AG04450 (cell line): ENCODE measurements at regions not wholly inside any gene's neighbourhood (a gene's known extent, or its start where the extent isn't known, plus 50 kb on each side); places are given as distances from the start of the nearest gene placed in this dataset.
"Not testable (repeated sequence)": the region's sequence is repeated elsewhere in the genome, so short reads cannot be mapped to it uniquely, and the experiment has no call there.

ENCODE experiments used
- CTCF ChIA-PET: fragments of 300-600, 350-600 bp; formaldehyde crosslinking; extraction: SDS; loops from one replicate; lab custom pipeline; 2022; ENCODE audit warnings: antibody characterized with exemption, inconsistent platforms; lab: Charles Lee
- POLR2A ChIA-PET: fragments of 350-600 bp; formaldehyde crosslinking; extraction: SDS; loops from one replicate; lab custom pipeline; 2021; ENCODE audit warnings: antibody characterized with exemption, inconsistent platforms; lab: Yijun Ruan, JAX
- DNase-seq: peaks from one replicate; pipeline ENCODE4 v3.0.0-alpha.2; 2011; ENCODE audit warnings: low read depth, low spot score
- H3K27ac ChIP-seq: one replicate; pipeline ENCODE4 v1.5.1; 2012; ENCODE audit warnings: low read depth, low read length, control low read depth
- H3K27me3 ChIP-seq: one replicate; pipeline ENCODE4 v1.6.0; 2012; ENCODE audit warnings: low read length; ENCODE audit not compliant: control insufficient read depth, insufficient read depth
- H3K4me3 ChIP-seq: 2 replicates; pipeline ENCODE4 v1.5.1; 2011; ENCODE audit warnings: mild to moderate bottlenecking, low read depth, low read length, control low read depth
- H3K9me3 ChIP-seq: 2 replicates; pipeline ENCODE4 v1.5.1; 2012; ENCODE audit warnings: low read length; ENCODE audit not compliant: control insufficient read depth, insufficient read depth
- CTCF ChIP-seq: IDR thresholded peaks from 2 replicates; pipeline ENCODE4 v1.5.1; 2011; ENCODE audit warnings: low read depth, low read length, control low read depth, inconsistent platforms

- Histone ChIP-seq H3K27ac (no peak overlapping the region), H3K9me3 (no peaks in the 10 kb centered on the region; the same call in 1 of the 2 replicates), H3K27me3 (peaks cover 13% of the 10 kb centered on the region), H3K4me3 (peak overlapping the region; percentile 61)
- ChIA-PET CTCF (interaction anchor here (0.5 to 4.2 kb wide), 11 partner anchors 18 to 627 kb away, joined by 3 to 38 read pairs (median 6); partner anchors contain the start of gene ZNF184), POLR2A (interaction anchor here (1.0 to 1.3 kb wide), 2 partner anchors 139 to 576 kb away, joined by 3 to 4 read pairs; a partner anchor contains a TSS)
- peak; percentile 61 for DNase-seq
- TF ChIP-seq CTCF: peak; percentile 26; the same call in 1 of the 2 replicates
These were observed 158.4 kb downstream of the OR2B2 start for GRCh38 chr6:27753668-27754407.

GRCh38 chr6:27752038-27752885 is 159.9 kb downstream of the OR2B2 start:
- Histone ChIP-seq H3K27me3 (peaks cover 11% of the 10 kb centered on the region), H3K4me3 (peak overlapping the region; percentile 93), H3K9me3 (no peaks in the 10 kb centered on the region; the same call in 1 of the 2 replicates), H3K27ac (peak overlapping the region; percentile 98)
- peak; percentile 87 for TF ChIP-seq CTCF
- peak; percentile 57 for DNase-seq
- ChIA-PET POLR2A (interaction anchor here (0.6 to 1.0 kb wide), 7 partner anchors 20 to 620 kb away, joined by 3 to 8 read pairs (median 3); a partner anchor contains a TSS), CTCF (interaction anchor here (0.6 to 2.4 kb wide), 74 partner anchors 8 to 1827 kb away, joined by 3 to 34 read pairs (median 5); partner anchors contain the start of gene ZNF184)

- POLR2A ChIA-PET: no interaction called here
- TF ChIP-seq CTCF: no peak
- no peak for DNase-seq
- peaks cover under 1% of the 10 kb centered on the region for H3K27me3 ChIP-seq
- H3K9me3 ChIP-seq: no peaks in the 10 kb centered on the region
- no peak overlapping the region for H3K4me3 ChIP-seq
- H3K27ac ChIP-seq: no peak overlapping the region
- CTCF ChIA-PET: interaction anchor here (1.1 kb wide), 1 partner anchor 586 kb away, joined by 3 read pairs; no protein-coding TSS in a partner anchor
These were observed 163.5 kb downstream of the OR2B2 start for GRCh38 chr6:27748661-27749060.

- no peaks in the 10 kb centered on the region for H3K9me3 ChIP-seq
- H3K4me3 ChIP-seq: no peak overlapping the region
- no peak overlapping the region for H3K27ac ChIP-seq
- CTCF ChIA-PET: no interaction called here
- peaks cover 5% of the 10 kb centered on the region for H3K27me3 ChIP-seq
- no peak for TF ChIP-seq CTCF
- POLR2A ChIA-PET: no interaction called here
- no peak for DNase-seq
These were observed 164.6 kb downstream of the OR2B2 start for GRCh38 chr6:27747637-27748036.

- H3K4me3 ChIP-seq, POLR2A ChIA-PET, DNase-seq, CTCF ChIA-PET, H3K9me3 ChIP-seq, H3K27me3 ChIP-seq, H3K27ac ChIP-seq: not testable (repeated sequence)
These were observed 165.3 kb downstream of the OR2B2 start for GRCh38 chr6:27746860-27747259.
